Vagina (tissue), 2 donors: ENCODE measurements at regions not wholly inside any gene's neighbourhood (a gene's known extent, or its start where the extent isn't known, plus 50 kb on each side); places are given as distances from the start of the nearest gene placed in this dataset.

Experiments
- CTCF ChIP-seq, 3 experiments: fragments of 450-650 bp in 2 of 3; fragments of 200-600 bp in 1 of 3; sonication (generic) in 1 of 3; IDR thresholded peaks; one replicate each; pipeline ENCODE4 v1.5.1; 2017 to 2019; ENCODE audit warnings: antibody characterized with exemption in 3 of 3, mild to moderate bottlenecking in 2 of 3, moderate library complexity in 2 of 3
- POLR2AphosphoS5 ChIP-seq, 2 donors: sonication (generic); formaldehyde crosslinking; IDR thresholded peaks; one replicate each; pipeline ENCODE4 v1.9.0; 2017; ENCODE audit warnings: antibody characterized with exemption in 2 of 2, mild to moderate bottlenecking in 2 of 2, low read depth in 1 of 2; ENCODE audit not compliant: insufficient read depth in 1 of 2

- TF ChIP-seq POLR2AphosphoS5 (IDR thresholded peaks at IDR 0.05; ENCODE audit: insufficient read depth in 1 of 2, low read depth in 1 of 2) (no peak), CTCF (IDR thresholded peaks at IDR 0.05) (no peak)
Measured at GRCh38 chr17:20733923-20734322, 154.4 kb downstream of the CDRT15L2 start.
